Ovary (tissue), 7 donors: ENCODE measurements at regions not wholly inside any gene's neighbourhood (a gene's known extent, or its start where the extent isn't known, plus 50 kb on each side); places are given as distances from the start of the nearest gene placed in this dataset.

Source experiments
- DNase-seq, 5 donors: peaks; one replicate each; pipeline ENCODE4 v3.0.0-alpha.2; 2019 to 2020
- H3K27ac ChIP-seq, 2 donors: fragments of 200-600 bp; one replicate each; pipeline versions ENCODE4 v1.5.1 to v1.8.0; 2019 to 2022
- H3K27me3 ChIP-seq: fragments of 200-600 bp; one replicate; pipeline ENCODE4 v1.8.0; 2022
- H3K36me3 ChIP-seq: fragments of 200-600 bp; sonication (generic); one replicate; pipeline ENCODE4 v1.5.1; 2019
- H3K4me1 ChIP-seq: one replicate; pipeline ENCODE4 v1.8.1; 2013; ENCODE audit warnings: mild to moderate bottlenecking, moderate library complexity; ENCODE audit not compliant: insufficient read depth
- H3K4me3 ChIP-seq: fragments of 200-600 bp; sonication (generic); one replicate; pipeline ENCODE4 v1.5.1; 2017
- H3K9me3 ChIP-seq, 2 donors: fragments of 200-600 bp in 1 of 2; sonication (generic) in 1 of 2; one replicate each; pipeline versions ENCODE4 v1.5.1 to v1.8.1; 2013 to 2019; ENCODE audit warnings: mild to moderate bottlenecking in 1 of 2, moderate library complexity in 1 of 2
- EP300 ChIP-seq: sonication (generic); formaldehyde crosslinking; IDR thresholded peaks from one replicate; pipeline ENCODE4 v1.6.1; 2017; ENCODE audit warnings: antibody characterized with exemption
- POLR2A ChIP-seq: fragments of 450-650 bp; IDR thresholded peaks from one replicate; pipeline ENCODE4 v1.6.1; 2017; ENCODE audit warnings: antibody characterized with exemption, mild to moderate bottlenecking, moderate library complexity
- WGBS, 3 donors: extraction: QIAGEN DNeasy Blood & Tissue Kit in 1 of 3; methylation state at CpG; one replicate each; pipeline versions ENCODE4 v1.1.5 to v1.1.7; 2013 to 2017; 5-methylcytosine and 5-hydroxymethylcytosine counted together
- intact Hi-C, 4 donors: fragments of 100-400 bp; cut with DNase I; formaldehyde crosslinking; loops; one replicate each; pipeline versions ENCODE4 v1.11.0 to v1.15.1; 2022 to 2023
- TF ChIP-seq, protein P1 (sequence below), 3 donors: fragments of 450-650 bp in 2 of 3; fragments of 200-600 bp in 1 of 3; IDR thresholded peaks; one replicate each; pipeline versions ENCODE4 v1.5.1 to v1.8.0; 2016 to 2022; ENCODE audit warnings: antibody characterized with exemption in 3 of 3, mild to moderate bottlenecking in 1 of 3
- donor health status: DM: no; HTN: no; CAD: no; lungs with moderate emphysema.
- donor health status: DM: no; HTN: no; CAD: no.
- donor health status: Bipolar disorder and iron deficiency.
- donor health status: DM: no; HTN: no; CAD: no.
- donor health status: DM: yes; HTN: yes; CAD: no.

DNA sequence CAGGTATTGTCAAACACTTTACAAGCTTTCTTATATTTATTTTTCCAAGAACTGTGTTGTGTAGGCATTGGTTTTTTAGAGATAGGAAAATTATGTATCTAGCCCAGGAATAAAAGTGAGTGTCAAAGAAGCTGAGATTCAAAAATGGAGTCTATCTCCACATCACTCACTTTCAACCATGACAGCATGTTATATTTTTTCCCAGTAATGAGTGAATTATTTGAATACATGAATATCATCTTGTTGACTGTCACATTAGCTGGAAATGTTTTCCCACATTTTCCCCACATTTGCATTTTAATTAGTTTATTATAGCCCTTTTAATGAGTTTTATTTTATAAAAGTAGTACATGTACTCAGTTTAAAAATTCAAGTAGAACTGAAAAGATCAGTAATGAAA lies 693.7 kb downstream of the PCDH18 start:
- no peak for DNase-seq
- intact Hi-C loops, result no loop called here
- Histone ChIP-seq H3K9me3 (no peaks in the 10 kb centered on the region), H3K27ac (no peak overlapping the region), H3K4me1 (no peaks in the 10 kb centered on the region), H3K27me3 (no peaks in the 10 kb centered on the region), H3K36me3 (no peaks in the 10 kb centered on the region), H3K4me3 (no peak overlapping the region)
- TF ChIP-seq, protein P1, sequence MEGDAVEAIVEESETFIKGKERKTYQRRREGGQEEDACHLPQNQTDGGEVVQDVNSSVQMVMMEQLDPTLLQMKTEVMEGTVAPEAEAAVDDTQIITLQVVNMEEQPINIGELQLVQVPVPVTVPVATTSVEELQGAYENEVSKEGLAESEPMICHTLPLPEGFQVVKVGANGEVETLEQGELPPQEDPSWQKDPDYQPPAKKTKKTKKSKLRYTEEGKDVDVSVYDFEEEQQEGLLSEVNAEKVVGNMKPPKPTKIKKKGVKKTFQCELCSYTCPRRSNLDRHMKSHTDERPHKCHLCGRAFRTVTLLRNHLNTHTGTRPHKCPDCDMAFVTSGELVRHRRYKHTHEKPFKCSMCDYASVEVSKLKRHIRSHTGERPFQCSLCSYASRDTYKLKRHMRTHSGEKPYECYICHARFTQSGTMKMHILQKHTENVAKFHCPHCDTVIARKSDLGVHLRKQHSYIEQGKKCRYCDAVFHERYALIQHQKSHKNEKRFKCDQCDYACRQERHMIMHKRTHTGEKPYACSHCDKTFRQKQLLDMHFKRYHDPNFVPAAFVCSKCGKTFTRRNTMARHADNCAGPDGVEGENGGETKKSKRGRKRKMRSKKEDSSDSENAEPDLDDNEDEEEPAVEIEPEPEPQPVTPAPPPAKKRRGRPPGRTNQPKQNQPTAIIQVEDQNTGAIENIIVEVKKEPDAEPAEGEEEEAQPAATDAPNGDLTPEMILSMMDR (IDR thresholded peaks at IDR 0.05), result no peak
- no peak for TF ChIP-seq EP300
- TF ChIP-seq POLR2A, result no peak

DNA sequence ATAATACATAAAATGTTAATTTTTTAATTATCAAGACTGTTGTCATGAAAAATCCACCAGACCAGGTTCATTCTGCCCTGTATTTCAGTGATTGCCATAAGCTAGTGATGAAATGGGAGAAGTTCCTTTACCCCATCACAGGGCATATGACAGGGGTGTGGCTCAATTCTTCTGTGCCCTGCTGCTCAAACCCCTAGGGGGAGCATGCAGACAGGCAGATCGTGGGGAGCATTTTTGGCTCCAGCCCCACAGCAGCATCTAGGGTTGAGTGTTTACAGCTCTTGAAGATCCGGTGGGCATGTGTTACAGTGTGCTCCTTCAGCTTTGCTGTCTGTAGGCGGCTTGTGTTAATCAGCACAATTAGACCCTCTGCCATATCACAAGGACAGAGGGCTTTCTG lies 700.7 kb downstream of the PCDH18 start:
- Histone ChIP-seq H3K27ac (no peak overlapping the region), H3K4me1 (no peaks in the 10 kb centered on the region), H3K27me3 (no peaks in the 10 kb centered on the region), H3K9me3 (no peaks in the 10 kb centered on the region), H3K4me3 (no peak overlapping the region), H3K36me3 (no peaks in the 10 kb centered on the region)
- intact Hi-C loops, result no loop called here
- TF ChIP-seq EP300, result no peak
- DNase-seq, result no peak
- 53 to 77% (median 70%) methylated on average over 3 of the region's 3 CpGs for WGBS, 3 donors

DNA sequence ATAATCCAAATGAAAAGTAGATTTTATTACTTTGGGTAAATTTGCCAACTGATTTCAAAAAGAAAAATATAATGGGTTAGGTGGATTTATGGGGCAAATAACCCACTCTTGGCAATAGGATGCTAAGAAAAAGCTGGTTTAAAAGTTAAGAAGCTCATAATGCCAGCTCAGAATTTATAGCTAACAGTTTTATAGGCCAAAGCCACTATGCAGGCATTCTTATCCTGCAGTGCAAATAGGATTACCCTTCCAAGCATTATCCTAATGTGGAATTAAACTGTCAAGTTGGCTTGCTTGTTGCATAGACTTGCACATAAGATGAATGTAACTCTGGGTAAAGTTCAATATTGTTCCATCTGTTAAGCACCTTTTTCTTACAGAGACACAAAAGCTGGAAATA lies 703.0 kb downstream of the PCDH18 start:
- Histone ChIP-seq H3K36me3 (no peaks in the 10 kb centered on the region), H3K4me1 (no peaks in the 10 kb centered on the region), H3K27me3 (no peaks in the 10 kb centered on the region), H3K27ac (no peak overlapping the region), H3K4me3 (no peak overlapping the region), H3K9me3 (no peaks in the 10 kb centered on the region)
- no peak for DNase-seq
- intact Hi-C loops, result no loop called here
- TF ChIP-seq EP300 (no peak), POLR2A (no peak)
- TF ChIP-seq, protein P1 (IDR thresholded peaks at IDR 0.05), result no peak

DNA sequence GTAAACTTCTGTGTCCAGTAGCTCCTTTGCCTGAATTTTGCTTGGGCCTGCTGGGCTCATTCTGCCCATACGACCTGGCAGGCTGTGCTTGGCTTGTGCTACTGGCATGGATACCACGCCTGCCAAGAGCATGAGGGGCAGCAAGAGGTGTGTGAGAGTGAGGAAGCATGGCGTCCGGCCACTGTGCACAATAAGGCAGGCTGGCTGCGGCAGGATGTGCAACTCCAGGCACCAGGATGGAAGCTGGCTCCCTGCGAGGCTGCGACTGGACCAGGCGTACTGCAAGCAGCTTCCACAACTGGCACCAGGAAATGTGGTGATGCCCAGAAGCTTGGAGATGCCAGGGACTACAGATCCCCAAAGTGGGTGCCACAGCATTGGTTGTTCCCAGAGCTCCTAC lies 709.3 kb downstream of the PCDH18 start:
- no peaks in the 10 kb centered on the region for H3K27me3 ChIP-seq
- 88 to 92% (median 90%) methylated on average over 8 of the region's 8 CpGs for WGBS, 3 donors
- no peaks in the 10 kb centered on the region for H3K9me3 ChIP-seq
- TF ChIP-seq EP300 (no peak), POLR2A (no peak)
- TF ChIP-seq, protein P1 (IDR thresholded peaks at IDR 0.05), result no peak
- no peak for DNase-seq
- intact Hi-C loops, result no loop called here
- no peak overlapping the region for H3K4me3 ChIP-seq
- no peaks in the 10 kb centered on the region for H3K4me1 ChIP-seq
- H3K27ac ChIP-seq, result no peak overlapping the region
- H3K36me3 ChIP-seq, result no peaks in the 10 kb centered on the region

DNA sequence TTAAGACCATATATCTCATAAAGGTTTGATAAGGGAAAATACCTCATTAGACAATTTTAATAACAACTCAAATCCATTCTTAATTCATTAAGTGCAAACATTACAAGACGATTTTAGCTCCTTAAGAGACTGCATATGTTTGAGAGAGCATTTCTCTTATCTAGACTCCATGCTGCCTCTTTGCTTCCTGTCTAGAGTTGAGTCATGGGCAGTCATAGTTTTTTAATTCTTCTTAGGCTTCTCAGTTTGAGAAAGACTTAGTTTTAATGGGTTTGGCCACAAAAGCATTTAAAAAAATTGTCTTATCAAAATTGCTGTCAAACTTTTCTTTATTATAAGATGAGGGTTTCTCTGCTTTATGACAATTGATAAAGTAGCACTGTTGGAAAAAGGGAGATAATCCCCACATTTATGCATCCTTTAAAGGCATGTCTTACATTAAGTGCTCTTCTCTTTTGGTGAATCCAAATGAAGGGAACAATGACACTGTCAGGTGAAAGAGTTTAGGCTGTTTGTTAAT lies 713.4 kb downstream of the PCDH18 start:
- no peaks in the 10 kb centered on the region for H3K9me3 ChIP-seq
- H3K27me3 ChIP-seq, result no peaks in the 10 kb centered on the region
- H3K27ac ChIP-seq, result no peak overlapping the region
- no peaks in the 10 kb centered on the region for H3K36me3 ChIP-seq
- 25 to 34% (median 31%) methylated on average over 1 of the region's 1 CpG for WGBS, 3 donors
- intact Hi-C loops, result no loop called here
- no peak for DNase-seq
- TF ChIP-seq, protein P1 (IDR thresholded peaks at IDR 0.05), result no peak
- TF ChIP-seq POLR2A (no peak), EP300 (no peak)
- no peak overlapping the region for H3K4me3 ChIP-seq
- H3K4me1 ChIP-seq, result no peaks in the 10 kb centered on the region
